ENCODE measurements at regions not wholly inside any gene's neighbourhood (a gene's known extent, or its start where the extent isn't known, plus 50 kb on each side); places are given as distances from the start of the nearest gene placed in this dataset.

DNA sequence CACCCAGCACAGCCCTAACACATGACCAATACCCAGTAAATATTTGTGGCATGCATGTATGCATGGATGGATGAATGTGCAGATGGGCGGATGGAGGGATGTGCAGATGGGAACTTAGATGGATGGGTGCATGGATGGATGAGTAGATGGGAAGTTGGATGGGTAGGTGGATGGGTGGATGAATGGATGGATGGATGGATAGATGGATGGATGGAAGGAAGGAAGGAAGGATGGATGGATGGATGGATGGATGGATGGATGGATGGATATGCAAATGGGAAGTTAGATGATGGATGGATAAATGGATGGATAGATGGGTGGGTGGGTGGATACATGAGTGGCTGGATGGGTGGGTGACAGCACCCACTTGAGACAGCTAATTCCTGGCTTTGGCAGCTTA, 193.2 kb upstream of the TNRC6C start:
- Histone ChIP-seq H3K4me3 (ENCODE audit: low read length) (no peak overlapping the region), H3K36me3 (ENCODE audit: insufficient read depth, low read length) (no peaks in the 10 kb centered on the region)

DNA sequence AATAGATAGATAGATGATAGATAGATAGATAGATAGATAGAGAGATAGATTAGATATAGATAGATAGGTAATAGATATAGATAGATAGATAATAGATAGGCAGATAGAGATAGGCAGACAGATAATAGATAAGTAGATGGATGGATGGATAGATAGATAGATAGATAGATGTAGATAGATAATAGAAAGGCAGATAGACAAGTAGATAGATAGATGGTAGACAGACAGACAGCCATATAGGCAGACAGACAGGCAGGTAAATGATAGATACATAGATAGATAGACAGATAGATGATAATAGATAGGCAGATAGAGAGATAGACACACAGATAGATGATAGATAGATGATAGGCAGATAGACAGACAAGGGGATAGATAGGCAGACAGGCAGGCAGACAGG, 191.4 kb upstream of the TNRC6C start:
- Histone ChIP-seq H3K4me1 (ENCODE audit: insufficient read depth, low read length) (no peaks in the 10 kb centered on the region), H3K9me3 (ENCODE audit: low read length) (no peaks in the 10 kb centered on the region), H3K36me3 (ENCODE audit: insufficient read depth, low read length) (no peaks in the 10 kb centered on the region), H3K27me3 (ENCODE audit: insufficient read depth, low read length) (peaks cover 5% of the 10 kb centered on the region), H2AFZ (ENCODE audit: low read depth, low read length) (no peak overlapping the region), H3K4me3 (ENCODE audit: low read length) (no peak overlapping the region)

More for the DNA sequence above, 193.2 kb upstream of the TNRC6C start:
- no peak overlapping the region for H2AFZ ChIP-seq (ENCODE audit: low read depth, low read length)
- H3K9me3 ChIP-seq (ENCODE audit: low read length), result no peaks in the 10 kb centered on the region
- no peaks in the 10 kb centered on the region for H3K4me1 ChIP-seq (ENCODE audit: insufficient read depth, low read length)
- H3K27me3 ChIP-seq (ENCODE audit: insufficient read depth, low read length), result peaks cover 3% of the 10 kb centered on the region

DNA sequence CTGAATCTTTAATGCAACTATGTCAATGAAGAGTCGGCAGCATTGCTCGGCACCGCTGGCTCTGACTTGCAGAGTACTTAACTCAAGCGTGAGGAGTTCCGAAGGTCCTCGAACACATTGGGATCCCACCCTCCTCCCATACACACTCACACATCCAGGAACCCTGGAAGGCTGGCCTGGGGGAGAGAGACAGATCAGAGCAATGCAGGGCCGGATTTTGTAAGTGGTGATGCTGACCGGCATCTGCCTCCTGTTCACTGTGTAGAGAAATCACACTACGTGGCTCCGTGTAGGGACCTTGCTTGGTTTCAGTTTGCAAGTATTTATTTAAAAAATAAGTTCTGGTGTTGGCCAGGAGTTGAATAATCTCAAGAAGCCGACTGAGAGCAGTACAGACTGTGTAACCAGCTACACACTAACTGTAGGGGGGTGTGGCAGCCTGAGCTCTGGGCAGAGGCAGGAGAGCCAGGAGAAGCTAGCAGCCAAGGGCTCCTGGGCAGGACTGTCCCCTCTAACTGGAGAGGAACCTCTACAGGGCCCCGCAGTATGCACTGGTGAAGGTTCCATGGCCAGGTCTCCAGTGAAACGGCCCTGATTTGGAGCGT, 190.2 kb upstream of the TNRC6C start:
- H3K27me3 ChIP-seq (ENCODE audit: insufficient read depth, low read length), result peaks cover 5% of the 10 kb centered on the region
- no peaks in the 10 kb centered on the region for H3K9me3 ChIP-seq (ENCODE audit: low read length)
- H2AFZ ChIP-seq (ENCODE audit: low read depth, low read length), result no peak overlapping the region
- no peaks in the 10 kb centered on the region for H3K36me3 ChIP-seq (ENCODE audit: insufficient read depth, low read length)
- H3K4me1 ChIP-seq (ENCODE audit: insufficient read depth, low read length), result no peaks in the 10 kb centered on the region
- no peak overlapping the region for H3K4me3 ChIP-seq (ENCODE audit: low read length)

DNA sequence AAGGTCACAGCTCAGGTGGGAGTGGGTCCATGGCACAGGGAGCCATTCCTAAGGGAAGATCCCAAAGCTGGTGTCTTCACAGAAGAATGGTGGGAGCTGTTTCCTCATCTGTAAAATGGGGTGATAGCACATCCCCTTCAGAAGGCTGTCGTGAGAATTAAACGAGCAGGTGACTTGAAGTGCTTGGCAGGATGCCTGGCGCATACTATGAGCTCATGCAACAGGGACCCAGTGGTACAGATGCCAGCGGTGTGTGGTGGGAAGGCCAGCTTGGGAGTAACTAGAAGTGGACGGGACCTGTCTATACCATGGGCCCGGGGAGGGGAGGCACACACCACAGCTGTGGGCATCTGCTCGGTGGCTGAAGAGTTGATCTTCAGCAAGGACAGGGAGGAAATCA, 189.3 kb upstream of the TNRC6C start:
- Histone ChIP-seq H3K4me3 (ENCODE audit: low read length) (no peak overlapping the region), H3K4me1 (ENCODE audit: insufficient read depth, low read length) (no peaks in the 10 kb centered on the region), H3K36me3 (ENCODE audit: insufficient read depth, low read length) (no peaks in the 10 kb centered on the region), H3K9me3 (ENCODE audit: low read length) (no peaks in the 10 kb centered on the region), H3K27me3 (ENCODE audit: insufficient read depth, low read length) (peaks cover 5% of the 10 kb centered on the region), H2AFZ (ENCODE audit: low read depth, low read length) (no peak overlapping the region)

DNA sequence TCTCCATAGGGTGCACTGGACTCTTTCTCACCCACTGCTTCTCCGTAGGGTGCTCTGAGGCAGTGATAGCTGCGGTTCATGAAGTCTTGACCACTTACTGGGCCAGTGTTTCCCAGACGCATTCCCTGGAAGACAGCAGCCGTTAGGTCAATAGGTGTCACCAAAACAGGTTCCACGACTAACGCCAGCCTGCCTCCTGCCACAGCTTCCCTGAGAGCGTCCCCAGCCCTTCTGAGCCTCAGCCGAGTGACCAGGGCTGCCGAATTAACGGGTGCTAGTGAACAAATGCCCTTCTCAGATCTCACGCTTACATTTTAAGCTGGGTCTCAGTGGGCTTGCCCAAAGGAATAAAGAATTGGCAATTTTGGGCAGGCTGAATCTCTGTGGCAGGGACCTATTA, 188.7 kb upstream of the TNRC6C start:
- no peaks in the 10 kb centered on the region for H3K4me1 ChIP-seq (ENCODE audit: insufficient read depth, low read length)
- no peak overlapping the region for H3K4me3 ChIP-seq (ENCODE audit: low read length)
- H3K36me3 ChIP-seq (ENCODE audit: insufficient read depth, low read length), result no peaks in the 10 kb centered on the region
- H2AFZ ChIP-seq (ENCODE audit: low read depth, low read length), result no peak overlapping the region
- H3K9me3 ChIP-seq (ENCODE audit: low read length), result no peaks in the 10 kb centered on the region
- H3K27me3 ChIP-seq (ENCODE audit: insufficient read depth, low read length), result peaks cover 5% of the 10 kb centered on the region

DNA sequence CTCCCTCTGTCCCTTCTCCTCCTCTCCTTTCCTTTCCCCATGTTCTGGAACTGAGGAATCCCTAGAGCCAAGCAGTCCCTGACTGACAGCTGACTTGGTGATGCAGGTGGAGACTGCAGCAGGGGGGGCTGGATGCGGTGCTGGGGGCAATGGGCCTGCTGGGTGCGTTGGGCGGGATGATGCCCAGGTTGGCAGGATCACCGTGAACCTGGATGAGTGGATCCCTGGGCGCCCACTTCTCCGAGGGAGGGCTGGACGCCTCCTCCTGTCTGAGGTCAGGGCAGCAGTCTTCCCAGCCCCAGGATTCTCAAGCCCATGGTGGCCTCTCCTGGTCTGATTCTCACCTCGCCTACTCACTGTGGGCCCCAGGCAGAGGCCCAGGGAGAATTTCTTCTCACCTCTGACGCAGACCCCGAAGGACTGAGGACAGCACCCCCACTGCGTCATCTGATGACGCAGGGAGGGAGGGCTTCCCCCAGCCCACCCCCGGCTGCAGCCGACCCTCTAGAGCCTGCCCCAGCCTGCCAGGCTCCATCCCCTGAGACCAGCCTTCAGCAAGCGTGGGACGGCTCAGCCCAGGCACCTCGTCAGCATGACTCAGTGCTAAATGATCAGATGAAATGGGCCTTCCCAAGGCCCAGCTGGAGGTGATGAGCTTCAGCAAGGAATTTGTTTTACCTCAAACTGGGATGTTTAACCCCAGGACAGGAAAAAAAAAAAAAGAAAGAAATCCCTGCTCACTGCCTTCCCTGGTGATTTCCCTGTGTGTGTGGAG, 188.0 kb upstream of the TNRC6C start:
- Histone ChIP-seq H3K36me3 (ENCODE audit: insufficient read depth, low read length) (no peaks in the 10 kb centered on the region), H3K4me1 (ENCODE audit: insufficient read depth, low read length) (no peaks in the 10 kb centered on the region), H2AFZ (ENCODE audit: low read depth, low read length) (no peak overlapping the region), H3K9me3 (ENCODE audit: low read length) (no peaks in the 10 kb centered on the region), H3K27me3 (ENCODE audit: insufficient read depth, low read length) (peaks cover 5% of the 10 kb centered on the region), H3K4me3 (ENCODE audit: low read length) (no peak overlapping the region)

DNA sequence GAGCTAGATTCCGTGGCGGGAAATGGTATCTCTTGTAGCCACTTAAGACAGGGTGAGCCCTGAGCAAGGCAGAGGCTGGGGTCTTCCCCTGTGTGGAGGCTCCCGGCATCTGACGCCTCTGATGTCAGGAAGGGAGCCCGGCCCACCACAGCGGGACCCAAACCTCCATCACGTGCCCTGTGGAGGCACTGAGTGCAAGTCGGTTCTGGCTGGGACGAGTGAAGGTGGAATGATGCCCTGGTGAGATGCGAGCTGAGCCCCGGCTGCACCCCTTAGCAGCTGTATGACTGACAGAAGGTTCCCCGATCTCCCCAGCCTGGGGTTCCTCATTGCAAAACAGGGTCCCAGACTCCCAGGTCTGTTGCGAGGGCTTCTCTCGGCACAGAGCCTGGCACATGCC, 187.4 kb upstream of the TNRC6C start:
- no peak overlapping the region for H2AFZ ChIP-seq (ENCODE audit: low read depth, low read length)
- H3K4me3 ChIP-seq (ENCODE audit: low read length), result no peak overlapping the region
- H3K27me3 ChIP-seq (ENCODE audit: insufficient read depth, low read length), result peaks cover 5% of the 10 kb centered on the region
- no peaks in the 10 kb centered on the region for H3K4me1 ChIP-seq (ENCODE audit: insufficient read depth, low read length)
- H3K9me3 ChIP-seq (ENCODE audit: low read length), result no peaks in the 10 kb centered on the region
- H3K36me3 ChIP-seq (ENCODE audit: insufficient read depth, low read length), result no peaks in the 10 kb centered on the region

DNA sequence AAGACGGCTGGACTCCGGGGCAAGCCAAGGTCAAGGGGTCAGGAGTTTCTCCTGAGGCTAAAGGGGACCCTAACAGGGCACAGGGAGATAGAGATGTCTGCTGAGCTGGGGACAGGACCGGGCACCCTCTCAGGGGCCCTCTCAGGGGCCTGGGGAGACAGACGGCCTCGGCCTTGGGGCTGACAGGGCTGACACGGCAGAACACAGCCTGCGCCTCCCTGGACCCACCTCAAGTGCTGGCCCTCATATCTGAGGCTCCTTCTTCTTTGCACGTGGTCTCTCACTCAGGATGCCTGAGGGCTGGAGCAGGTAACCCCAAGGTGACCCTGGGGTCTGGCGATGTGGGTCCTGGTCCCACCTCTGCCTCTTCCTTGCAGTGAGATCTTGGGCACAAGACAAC, 186.9 kb upstream of the TNRC6C start:
- peaks cover 5% of the 10 kb centered on the region for H3K27me3 ChIP-seq (ENCODE audit: insufficient read depth, low read length)
- no peaks in the 10 kb centered on the region for H3K9me3 ChIP-seq (ENCODE audit: low read length)
- no peak overlapping the region for H3K4me3 ChIP-seq (ENCODE audit: low read length)
- no peak overlapping the region for H2AFZ ChIP-seq (ENCODE audit: low read depth, low read length)
- H3K4me1 ChIP-seq (ENCODE audit: insufficient read depth, low read length), result no peaks in the 10 kb centered on the region
- H3K36me3 ChIP-seq (ENCODE audit: insufficient read depth, low read length), result no peaks in the 10 kb centered on the region

DNA sequence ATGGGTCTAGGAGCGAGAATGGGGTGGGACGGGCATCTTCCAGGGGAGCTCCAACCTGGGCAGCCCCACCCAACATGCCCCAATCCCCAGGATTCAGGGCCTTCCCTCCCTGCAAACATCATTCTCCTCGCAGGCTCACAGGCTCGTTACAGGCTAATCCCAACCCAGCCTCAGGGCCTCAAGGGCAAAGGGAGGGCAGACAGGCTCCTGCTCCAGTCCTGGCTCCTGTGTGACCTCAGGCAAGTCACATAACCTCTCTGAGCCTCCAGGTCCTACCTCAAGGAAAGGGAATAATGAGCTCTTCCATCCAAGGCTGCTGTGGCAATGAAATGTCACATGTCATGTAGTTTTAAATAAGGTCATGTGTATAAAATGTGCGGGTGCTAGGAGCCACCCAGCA, 186.5 kb upstream of the TNRC6C start:
- H3K27me3 ChIP-seq (ENCODE audit: insufficient read depth, low read length), result peaks cover 5% of the 10 kb centered on the region
- H3K9me3 ChIP-seq (ENCODE audit: low read length), result no peaks in the 10 kb centered on the region
- no peak overlapping the region for H2AFZ ChIP-seq (ENCODE audit: low read depth, low read length)
- no peaks in the 10 kb centered on the region for H3K36me3 ChIP-seq (ENCODE audit: insufficient read depth, low read length)
- no peaks in the 10 kb centered on the region for H3K4me1 ChIP-seq (ENCODE audit: insufficient read depth, low read length)
- no peak overlapping the region for H3K4me3 ChIP-seq (ENCODE audit: low read length)

DNA sequence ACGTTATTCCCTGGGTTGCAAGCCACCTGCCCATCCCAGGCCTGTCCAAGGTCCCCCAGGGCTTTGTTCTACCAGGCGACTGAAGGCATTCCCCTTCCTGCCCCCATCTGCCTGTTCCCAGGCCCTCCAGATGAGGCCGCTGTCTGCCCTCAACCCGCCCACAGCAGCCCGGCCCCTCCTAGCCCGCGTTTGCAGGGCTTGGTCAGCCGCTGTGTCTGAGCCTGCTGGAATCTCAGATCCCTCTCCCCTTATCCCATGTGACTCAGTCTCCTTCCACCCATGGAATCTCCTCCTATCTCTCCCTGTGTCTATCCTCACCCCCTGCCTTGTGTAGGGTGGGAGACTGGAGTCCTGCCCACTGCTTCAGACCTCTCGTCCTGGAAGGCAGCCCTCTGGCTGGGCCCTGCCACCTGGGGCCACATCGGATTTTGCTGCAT, 186.0 kb upstream of the TNRC6C start:
- H3K9me3 ChIP-seq (ENCODE audit: low read length), result no peaks in the 10 kb centered on the region
- no peak overlapping the region for H3K4me3 ChIP-seq (ENCODE audit: low read length)
- no peaks in the 10 kb centered on the region for H3K36me3 ChIP-seq (ENCODE audit: insufficient read depth, low read length)
- no peak overlapping the region for H2AFZ ChIP-seq (ENCODE audit: low read depth, low read length)
- no peaks in the 10 kb centered on the region for H3K4me1 ChIP-seq (ENCODE audit: insufficient read depth, low read length)
- H3K27me3 ChIP-seq (ENCODE audit: insufficient read depth, low read length), result peaks cover 5% of the 10 kb centered on the region

DNA sequence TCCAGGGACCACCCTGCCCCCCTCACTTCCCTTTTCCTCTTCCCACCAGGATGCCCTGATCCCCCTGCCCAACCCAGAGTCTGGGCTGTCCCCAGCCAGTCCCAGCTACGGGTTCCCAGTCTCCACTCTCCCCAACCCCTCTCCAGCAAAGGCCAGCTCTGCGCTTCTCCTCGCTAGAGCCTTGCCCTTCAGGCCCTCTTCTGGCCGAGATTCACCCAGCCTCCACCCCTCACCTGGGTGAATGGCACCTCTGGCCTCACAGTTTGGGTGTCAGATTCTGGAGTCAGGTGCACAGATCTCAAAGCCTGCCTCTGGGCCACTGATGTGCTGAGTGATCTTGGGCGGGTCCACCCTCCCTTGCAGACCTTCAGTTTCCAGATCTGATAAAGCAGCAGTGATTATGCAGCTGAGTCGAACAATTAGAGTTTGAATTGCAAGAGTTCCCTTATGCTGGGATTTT, 185.6 kb upstream of the TNRC6C start:
- Histone ChIP-seq H3K4me1 (ENCODE audit: insufficient read depth, low read length) (no peaks in the 10 kb centered on the region), H3K36me3 (ENCODE audit: insufficient read depth, low read length) (no peaks in the 10 kb centered on the region), H3K9me3 (ENCODE audit: low read length) (no peaks in the 10 kb centered on the region)

DNA sequence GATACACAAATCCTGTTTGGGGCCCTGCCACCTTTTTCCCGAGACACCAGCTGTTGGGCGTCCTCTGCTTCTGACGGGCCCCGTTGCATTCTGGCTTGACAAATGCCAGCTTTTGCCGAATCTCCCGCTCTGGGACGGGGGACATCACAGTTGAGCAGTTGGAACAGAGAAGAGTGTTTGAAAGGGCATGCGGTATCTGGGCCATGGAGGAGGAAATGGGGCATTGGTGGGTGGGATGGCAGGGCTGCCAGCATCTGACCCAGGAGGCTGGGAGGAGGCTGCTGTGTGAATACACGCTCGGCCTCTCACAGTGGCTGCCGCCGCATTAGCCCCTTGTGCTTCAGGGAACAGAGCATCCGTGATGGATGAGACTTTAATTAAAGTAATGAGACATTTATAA, 184.3 kb upstream of the TNRC6C start:
- H3K4me3 ChIP-seq (ENCODE audit: low read length), result no peak overlapping the region
- H3K4me1 ChIP-seq (ENCODE audit: insufficient read depth, low read length), result no peaks in the 10 kb centered on the region
- no peaks in the 10 kb centered on the region for H3K9me3 ChIP-seq (ENCODE audit: low read length)
- no peak overlapping the region for H2AFZ ChIP-seq (ENCODE audit: low read depth, low read length)
- no peaks in the 10 kb centered on the region for H3K36me3 ChIP-seq (ENCODE audit: insufficient read depth, low read length)
- H3K27me3 ChIP-seq (ENCODE audit: insufficient read depth, low read length), result peaks cover 5% of the 10 kb centered on the region

More for the DNA sequence above, 185.6 kb upstream of the TNRC6C start:
- Histone ChIP-seq H3K4me3 (ENCODE audit: low read length) (no peak overlapping the region), H3K27me3 (ENCODE audit: insufficient read depth, low read length) (peaks cover 5% of the 10 kb centered on the region), H2AFZ (ENCODE audit: low read depth, low read length) (no peak overlapping the region)

DNA sequence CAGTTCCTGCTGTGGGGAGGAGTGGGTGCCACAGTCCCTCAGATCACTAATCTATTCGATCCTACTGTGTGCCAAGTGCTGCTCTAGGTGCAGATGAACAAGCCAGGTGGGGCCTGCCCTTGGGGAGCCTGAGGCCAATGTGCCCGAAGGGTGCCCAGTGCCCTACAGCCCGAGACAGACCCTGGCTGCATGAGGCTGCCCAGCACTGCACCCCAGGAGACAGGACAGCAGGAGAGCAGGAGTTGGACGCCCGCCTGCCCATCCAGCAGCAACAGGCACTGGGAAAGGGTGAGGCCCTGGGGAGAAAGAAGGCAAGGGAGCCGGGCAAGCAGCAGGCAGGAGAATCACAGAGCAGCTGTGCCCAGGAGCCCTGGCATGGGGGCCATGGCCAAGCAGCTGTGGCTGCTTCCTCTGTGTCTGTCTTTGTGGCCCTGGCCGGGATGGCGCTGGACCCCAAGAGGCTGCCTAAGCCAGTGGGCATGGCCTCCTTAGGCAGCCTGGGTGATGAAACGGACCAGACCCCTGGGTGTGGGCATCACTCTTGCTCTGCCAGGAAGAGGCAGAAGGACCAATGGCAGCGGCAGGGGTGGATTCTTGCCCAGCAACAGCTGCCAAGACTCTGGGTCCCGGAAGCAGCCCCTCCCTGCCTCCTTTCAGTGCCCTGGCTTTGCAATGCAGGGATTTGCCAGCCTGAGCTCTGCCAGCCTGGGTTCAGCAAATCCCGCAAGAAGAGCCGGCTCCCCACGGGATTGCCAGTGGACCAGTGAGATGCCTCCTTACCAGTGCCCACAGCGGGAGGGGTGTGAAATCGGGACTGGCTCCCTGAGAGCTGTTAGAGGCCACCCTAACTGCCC, 179.6 kb upstream of the TNRC6C start:
- H3K9me3 ChIP-seq (ENCODE audit: low read length), result no peaks in the 10 kb centered on the region
- H3K4me1 ChIP-seq (ENCODE audit: insufficient read depth, low read length), result no peaks in the 10 kb centered on the region
- no peak overlapping the region for H2AFZ ChIP-seq (ENCODE audit: low read depth, low read length)
- H3K4me3 ChIP-seq (ENCODE audit: low read length), result no peak overlapping the region
- H3K36me3 ChIP-seq (ENCODE audit: insufficient read depth, low read length), result no peaks in the 10 kb centered on the region
- H3K27me3 ChIP-seq (ENCODE audit: insufficient read depth, low read length), result peaks cover 6% of the 10 kb centered on the region

All from neuron (in vitro differentiated cells).